ENCODE measurements at regions not wholly inside any gene's neighbourhood (a gene's known extent, or its start where the extent isn't known, plus 50 kb on each side); places are given as distances from the start of the nearest gene placed in this dataset.

DNA sequence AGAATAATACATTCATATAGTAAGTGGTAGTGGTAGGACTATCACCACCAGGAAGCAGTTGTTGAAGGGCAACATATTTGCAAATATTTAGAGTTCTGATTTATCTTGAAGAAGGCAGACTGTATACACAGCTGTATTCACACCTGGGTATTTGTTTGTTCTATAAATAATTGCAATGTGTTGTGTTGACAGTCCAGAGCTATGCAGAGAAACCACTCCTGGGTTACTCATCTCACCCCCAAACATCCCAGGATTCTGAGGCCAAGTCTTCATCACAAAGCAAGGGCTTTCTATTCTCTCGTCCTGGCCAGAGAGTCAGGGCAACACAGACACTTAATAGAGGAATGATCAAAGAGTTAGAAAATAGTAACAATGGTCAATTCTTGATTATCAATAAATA, 102.1 kb upstream of the FAT3 start:
- no peak for TF ChIP-seq EP300 (IDR thresholded peaks at IDR 0.05)
- no peak for TF ChIP-seq POLR2A (IDR thresholded peaks at IDR 0.05; ENCODE audit: low read depth)
